Peyer's patch (tissue), 4 donors: ENCODE measurements at regions not wholly inside any gene's neighbourhood (a gene's known extent, or its start where the extent isn't known, plus 50 kb on each side); places are given as distances from the start of the nearest gene placed in this dataset.

ENCODE experiments used
- CTCF ChIP-seq, 6 experiments: fragments of 450-650 bp in 4 of 6; fragments of 200-600 bp in 2 of 6; sonication (generic) in 1 of 6; IDR thresholded peaks; one replicate each; pipeline ENCODE4 v1.5.1; 2017 to 2019; ENCODE audit warnings: antibody characterized with exemption in 6 of 6, mild to moderate bottlenecking in 3 of 6, moderate library complexity in 1 of 6
- POLR2A ChIP-seq, 2 donors: fragments of 450-650 bp; IDR thresholded peaks; one replicate each; pipeline ENCODE4 v1.5.1; 2017; ENCODE audit warnings: antibody characterized with exemption in 2 of 2, mild to moderate bottlenecking in 2 of 2, moderate library complexity in 2 of 2

GRCh38 chr2:41764131-41764530 lies 283.7 kb upstream of the PKDCC start:
- TF ChIP-seq CTCF (IDR thresholded peaks at IDR 0.05) (no peak), POLR2A (IDR thresholded peaks at IDR 0.05) (no peak)
